ENCODE measurements at regions not wholly inside any gene's neighbourhood (a gene's known extent, or its start where the extent isn't known, plus 50 kb on each side); places are given as distances from the start of the nearest gene placed in this dataset.
"Not testable (repeated sequence)": the region's sequence is repeated elsewhere in the genome, so short reads cannot be mapped to it uniquely, and the experiment has no call there.

DNA sequence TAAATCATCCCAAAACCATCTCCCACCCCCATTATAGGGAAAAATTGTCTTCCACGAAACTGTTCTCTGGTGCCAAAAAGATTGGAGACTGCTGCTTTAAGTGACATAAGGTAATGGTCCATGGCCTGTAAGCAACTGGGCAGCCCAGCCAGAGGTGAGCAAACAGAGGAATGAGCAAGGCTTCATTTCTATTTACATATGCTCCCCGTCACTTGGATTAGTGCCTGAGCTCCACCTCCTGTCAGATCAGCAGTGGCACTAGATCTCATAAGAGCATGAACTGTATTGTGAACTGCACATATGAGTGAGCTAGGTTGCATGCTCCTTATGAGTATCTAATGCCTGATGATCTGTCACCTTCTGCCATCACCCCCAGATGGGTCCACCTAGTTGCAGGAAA is 1159.8 kb upstream of the ALCAM start:
- no peak overlapping the region for H3K27ac ChIP-seq (replicated peaks)
- no peak overlapping the region for H3K4me3 ChIP-seq (replicated peaks; ENCODE audit: insufficient read depth, low read length)
- no peak for DNase-seq (ENCODE audit: low read depth in 1 of 2, low spot score in 1 of 2)
- no peaks in the 10 kb centered on the region for H3K27me3 ChIP-seq (ENCODE audit: insufficient read depth, poor library complexity, severe bottlenecking)
- TF ChIP-seq GABPA (IDR thresholded peaks at IDR 0.05; ENCODE audit: low read depth) (no peak), SPI1 (IDR thresholded peaks at IDR 0.05; ENCODE audit: borderline replicate concordance, low read depth) (no peak), POLR2AphosphoS5 (IDR thresholded peaks at IDR 0.05; ENCODE audit: low read depth) (no peak)
- TF ChIP-seq, protein P1, sequence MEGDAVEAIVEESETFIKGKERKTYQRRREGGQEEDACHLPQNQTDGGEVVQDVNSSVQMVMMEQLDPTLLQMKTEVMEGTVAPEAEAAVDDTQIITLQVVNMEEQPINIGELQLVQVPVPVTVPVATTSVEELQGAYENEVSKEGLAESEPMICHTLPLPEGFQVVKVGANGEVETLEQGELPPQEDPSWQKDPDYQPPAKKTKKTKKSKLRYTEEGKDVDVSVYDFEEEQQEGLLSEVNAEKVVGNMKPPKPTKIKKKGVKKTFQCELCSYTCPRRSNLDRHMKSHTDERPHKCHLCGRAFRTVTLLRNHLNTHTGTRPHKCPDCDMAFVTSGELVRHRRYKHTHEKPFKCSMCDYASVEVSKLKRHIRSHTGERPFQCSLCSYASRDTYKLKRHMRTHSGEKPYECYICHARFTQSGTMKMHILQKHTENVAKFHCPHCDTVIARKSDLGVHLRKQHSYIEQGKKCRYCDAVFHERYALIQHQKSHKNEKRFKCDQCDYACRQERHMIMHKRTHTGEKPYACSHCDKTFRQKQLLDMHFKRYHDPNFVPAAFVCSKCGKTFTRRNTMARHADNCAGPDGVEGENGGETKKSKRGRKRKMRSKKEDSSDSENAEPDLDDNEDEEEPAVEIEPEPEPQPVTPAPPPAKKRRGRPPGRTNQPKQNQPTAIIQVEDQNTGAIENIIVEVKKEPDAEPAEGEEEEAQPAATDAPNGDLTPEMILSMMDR (IDR thresholded peaks at IDR 0.05; ENCODE audit: insufficient read depth, low read length) = no peak
- TF ChIP-seq, protein P2, sequence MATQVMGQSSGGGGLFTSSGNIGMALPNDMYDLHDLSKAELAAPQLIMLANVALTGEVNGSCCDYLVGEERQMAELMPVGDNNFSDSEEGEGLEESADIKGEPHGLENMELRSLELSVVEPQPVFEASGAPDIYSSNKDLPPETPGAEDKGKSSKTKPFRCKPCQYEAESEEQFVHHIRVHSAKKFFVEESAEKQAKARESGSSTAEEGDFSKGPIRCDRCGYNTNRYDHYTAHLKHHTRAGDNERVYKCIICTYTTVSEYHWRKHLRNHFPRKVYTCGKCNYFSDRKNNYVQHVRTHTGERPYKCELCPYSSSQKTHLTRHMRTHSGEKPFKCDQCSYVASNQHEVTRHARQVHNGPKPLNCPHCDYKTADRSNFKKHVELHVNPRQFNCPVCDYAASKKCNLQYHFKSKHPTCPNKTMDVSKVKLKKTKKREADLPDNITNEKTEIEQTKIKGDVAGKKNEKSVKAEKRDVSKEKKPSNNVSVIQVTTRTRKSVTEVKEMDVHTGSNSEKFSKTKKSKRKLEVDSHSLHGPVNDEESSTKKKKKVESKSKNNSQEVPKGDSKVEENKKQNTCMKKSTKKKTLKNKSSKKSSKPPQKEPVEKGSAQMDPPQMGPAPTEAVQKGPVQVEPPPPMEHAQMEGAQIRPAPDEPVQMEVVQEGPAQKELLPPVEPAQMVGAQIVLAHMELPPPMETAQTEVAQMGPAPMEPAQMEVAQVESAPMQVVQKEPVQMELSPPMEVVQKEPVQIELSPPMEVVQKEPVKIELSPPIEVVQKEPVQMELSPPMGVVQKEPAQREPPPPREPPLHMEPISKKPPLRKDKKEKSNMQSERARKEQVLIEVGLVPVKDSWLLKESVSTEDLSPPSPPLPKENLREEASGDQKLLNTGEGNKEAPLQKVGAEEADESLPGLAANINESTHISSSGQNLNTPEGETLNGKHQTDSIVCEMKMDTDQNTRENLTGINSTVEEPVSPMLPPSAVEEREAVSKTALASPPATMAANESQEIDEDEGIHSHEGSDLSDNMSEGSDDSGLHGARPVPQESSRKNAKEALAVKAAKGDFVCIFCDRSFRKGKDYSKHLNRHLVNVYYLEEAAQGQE (IDR thresholded peaks at IDR 0.05; ENCODE audit: insufficient replicate concordance, low read depth) = no peak

DNA sequence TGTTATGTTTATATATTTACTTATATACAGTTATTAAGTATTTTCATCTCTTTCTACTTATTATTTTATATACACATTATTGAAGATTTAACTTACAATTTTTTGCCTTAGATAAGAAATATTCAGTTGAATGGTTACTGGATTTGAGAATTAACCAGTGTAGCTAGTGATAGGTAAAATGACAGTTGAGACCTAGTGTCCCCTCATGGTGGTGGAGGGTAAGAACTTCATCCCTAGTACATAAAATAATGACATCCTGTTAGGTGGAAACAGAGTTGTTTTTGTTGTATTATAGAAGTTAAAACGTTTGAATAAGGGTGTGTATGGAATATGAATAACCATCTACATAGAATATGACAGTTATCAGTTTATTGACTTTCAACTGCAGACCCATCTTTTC is 1152.4 kb upstream of the ALCAM start:
- no peak overlapping the region for H3K27ac ChIP-seq (replicated peaks)
- TF ChIP-seq SPI1 (IDR thresholded peaks at IDR 0.05; ENCODE audit: borderline replicate concordance, low read depth) (no peak), GABPA (IDR thresholded peaks at IDR 0.05; ENCODE audit: low read depth) (no peak), POLR2AphosphoS5 (IDR thresholded peaks at IDR 0.05; ENCODE audit: low read depth) (no peak)
- TF ChIP-seq, protein P2 (IDR thresholded peaks at IDR 0.05; ENCODE audit: insufficient replicate concordance, low read depth) = no peak
- TF ChIP-seq, protein P1 (IDR thresholded peaks at IDR 0.05; ENCODE audit: insufficient read depth, low read length) = no peak
- no peaks in the 10 kb centered on the region for H3K27me3 ChIP-seq (ENCODE audit: insufficient read depth, poor library complexity, severe bottlenecking)
- DNase-seq (ENCODE audit: low read depth in 1 of 2, low spot score in 1 of 2) = no peak
- H3K4me3 ChIP-seq (replicated peaks; ENCODE audit: insufficient read depth, low read length) = no peak overlapping the region

DNA sequence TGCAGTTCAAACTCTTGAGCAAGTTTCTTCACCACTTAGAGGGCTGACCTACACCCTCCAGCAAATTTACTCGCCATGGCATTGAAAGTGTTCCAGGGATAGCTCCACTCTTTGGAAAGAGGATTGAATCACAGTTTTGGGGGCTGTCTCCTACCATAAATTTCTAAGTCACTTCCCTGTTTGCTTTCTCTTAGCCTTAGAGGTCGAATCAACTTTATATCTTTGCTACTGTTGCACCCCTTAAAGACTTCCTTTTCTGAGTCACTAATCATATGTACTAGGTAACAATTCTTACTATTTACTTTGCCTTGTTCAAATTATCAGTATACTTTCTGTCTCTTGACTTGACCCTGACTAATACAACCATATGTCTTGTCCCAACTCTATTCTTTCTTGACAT is 1151.8 kb upstream of the ALCAM start:
- Histone ChIP-seq H3K4me3 (replicated peaks; ENCODE audit: insufficient read depth, low read length) (no peak overlapping the region), H3K27ac (replicated peaks) (no peak overlapping the region), H3K27me3 (ENCODE audit: insufficient read depth, poor library complexity, severe bottlenecking) (no peaks in the 10 kb centered on the region)
- DNase-seq (ENCODE audit: low read depth in 1 of 2, low spot score in 1 of 2) = no peak
- TF ChIP-seq, protein P2 (IDR thresholded peaks at IDR 0.05; ENCODE audit: insufficient replicate concordance, low read depth) = no peak
- TF ChIP-seq GABPA (IDR thresholded peaks at IDR 0.05; ENCODE audit: low read depth) (no peak), SPI1 (IDR thresholded peaks at IDR 0.05; ENCODE audit: borderline replicate concordance, low read depth) (no peak), POLR2AphosphoS5 (IDR thresholded peaks at IDR 0.05; ENCODE audit: low read depth) (no peak)
- TF ChIP-seq, protein P1 (IDR thresholded peaks at IDR 0.05; ENCODE audit: insufficient read depth, low read length) = no peak

DNA sequence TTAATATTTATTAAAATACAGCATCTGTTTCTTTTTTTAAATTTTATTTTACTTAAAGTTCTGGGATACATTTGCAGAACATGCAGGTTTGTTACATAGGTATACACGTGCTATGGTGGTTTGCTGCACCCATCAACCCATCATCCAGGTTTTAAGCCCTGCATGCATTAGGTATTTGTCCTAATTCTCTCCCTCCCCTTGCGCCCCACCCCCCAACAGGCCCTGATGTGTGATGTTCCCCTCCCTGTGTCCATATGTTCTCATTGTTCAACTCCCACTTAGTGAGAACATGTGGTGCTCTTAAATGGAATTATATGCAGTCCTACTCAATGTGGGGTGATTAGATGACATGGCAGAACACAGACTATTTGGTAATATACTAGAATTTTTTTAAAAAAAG is 1147.7 kb upstream of the ALCAM start:
- not testable (repeated sequence) for DNase-seq (ENCODE audit: low read depth in 1 of 2, low spot score in 1 of 2); H3K4me3 ChIP-seq (replicated peaks; ENCODE audit: insufficient read depth, low read length); H3K27ac ChIP-seq (replicated peaks); H3K27me3 ChIP-seq (ENCODE audit: insufficient read depth, poor library complexity, severe bottlenecking)

All from HL-60 (cell line).